ENCODE measurements at regions not wholly inside any gene's neighbourhood (a gene's known extent, or its start where the extent isn't known, plus 50 kb on each side); places are given as distances from the start of the nearest gene placed in this dataset.

- TF ChIP-seq CTCF (IDR thresholded peaks at IDR 0.05; ENCODE audit: low read depth, low read length, poor library complexity, severe bottlenecking), result no peak
- no peak for TF ChIP-seq EZH2phosphoT487 (IDR thresholded peaks at IDR 0.05; ENCODE audit: borderline replicate concordance, low read length)
Measured at GRCh38 chr2:204223544-204223943, 287.0 kb downstream of the ICOS start.

Data from DOHH2 (cell line).